Ascending aorta (tissue), 2 donors: ENCODE measurements at regions not wholly inside any gene's neighbourhood (a gene's known extent, or its start where the extent isn't known, plus 50 kb on each side); places are given as distances from the start of the nearest gene placed in this dataset.

Experiments used
- DNase-seq, 2 donors: peaks; one replicate each; pipeline ENCODE4 v3.0.0-alpha.2; 2019; ENCODE audit warnings: low spot score in 2 of 2
- H3K27ac ChIP-seq, 2 donors: fragments of 200-600 bp; sonication (generic); one replicate each; pipeline ENCODE4 v1.5.1; 2016 to 2017; ENCODE audit warnings: mild to moderate bottlenecking in 1 of 2
- H3K27me3 ChIP-seq: fragments of 200-600 bp; sonication (generic); one replicate; pipeline ENCODE4 v1.5.1; 2017
- H3K36me3 ChIP-seq, 2 donors: fragments of 200-600 bp; sonication (generic); one replicate each; pipeline ENCODE4 v1.5.1; 2016
- H3K4me1 ChIP-seq, 2 donors: fragments of 200-600 bp; sonication (generic); one replicate each; pipeline ENCODE4 v1.5.1; 2016 to 2017; ENCODE audit warnings: mild to moderate bottlenecking in 1 of 2
- H3K4me3 ChIP-seq, 2 donors: fragments of 200-600 bp; sonication (generic); one replicate each; pipeline ENCODE4 v1.5.1; 2016 to 2017; ENCODE audit warnings: mild to moderate bottlenecking in 1 of 2
- H3K9me3 ChIP-seq, 2 donors: fragments of 200-600 bp; sonication (generic); one replicate each; pipeline ENCODE4 v1.5.1; 2016
- intact Hi-C: fragments of 100-400 bp; cut with DNase I; formaldehyde crosslinking; loops from one replicate; pipeline ENCODE4 v1.15.1; 2023
- TF ChIP-seq, protein P1 (sequence below), 3 experiments: fragments of 200-600 bp in 2 of 3; fragments of 450-650 bp in 1 of 3; sonication (generic) in 2 of 3; IDR thresholded peaks; one replicate each; pipeline ENCODE4 v1.5.1; 2016 to 2019; ENCODE audit warnings: antibody characterized with exemption in 3 of 3, mild to moderate bottlenecking in 1 of 3, moderate library complexity in 1 of 3

DNA sequence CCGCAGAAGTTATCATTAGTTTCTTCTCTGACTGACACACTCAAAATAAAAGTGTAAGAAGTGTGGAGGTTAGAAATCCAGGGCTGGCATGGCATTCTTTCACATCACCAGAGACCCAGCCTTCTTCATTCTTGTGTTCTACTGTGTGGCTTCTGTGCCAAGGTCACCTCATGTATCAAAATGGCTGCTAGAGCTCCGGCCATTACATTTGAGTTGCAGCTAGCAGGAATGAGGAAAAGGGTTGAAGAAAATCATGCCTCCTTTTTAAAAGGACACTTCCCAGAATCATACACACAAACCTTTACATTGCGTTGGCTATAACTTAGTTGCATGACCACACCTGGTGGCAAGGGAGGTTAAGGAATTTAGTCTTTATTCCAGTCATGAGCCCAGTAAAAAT, 345.6 kb upstream of the PROK2 start:
- no peak overlapping the region for H3K27ac ChIP-seq
- H3K4me3 ChIP-seq, result no peak overlapping the region
- no peaks in the 10 kb centered on the region for H3K36me3 ChIP-seq
- DNase-seq, result no peak
- intact Hi-C loops, result no loop called here
- H3K27me3 ChIP-seq, result no peaks in the 10 kb centered on the region
- H3K4me1 ChIP-seq, result peaks cover 14 to 15% of the 10 kb centered on the region in 2 donors
- TF ChIP-seq, protein P1, sequence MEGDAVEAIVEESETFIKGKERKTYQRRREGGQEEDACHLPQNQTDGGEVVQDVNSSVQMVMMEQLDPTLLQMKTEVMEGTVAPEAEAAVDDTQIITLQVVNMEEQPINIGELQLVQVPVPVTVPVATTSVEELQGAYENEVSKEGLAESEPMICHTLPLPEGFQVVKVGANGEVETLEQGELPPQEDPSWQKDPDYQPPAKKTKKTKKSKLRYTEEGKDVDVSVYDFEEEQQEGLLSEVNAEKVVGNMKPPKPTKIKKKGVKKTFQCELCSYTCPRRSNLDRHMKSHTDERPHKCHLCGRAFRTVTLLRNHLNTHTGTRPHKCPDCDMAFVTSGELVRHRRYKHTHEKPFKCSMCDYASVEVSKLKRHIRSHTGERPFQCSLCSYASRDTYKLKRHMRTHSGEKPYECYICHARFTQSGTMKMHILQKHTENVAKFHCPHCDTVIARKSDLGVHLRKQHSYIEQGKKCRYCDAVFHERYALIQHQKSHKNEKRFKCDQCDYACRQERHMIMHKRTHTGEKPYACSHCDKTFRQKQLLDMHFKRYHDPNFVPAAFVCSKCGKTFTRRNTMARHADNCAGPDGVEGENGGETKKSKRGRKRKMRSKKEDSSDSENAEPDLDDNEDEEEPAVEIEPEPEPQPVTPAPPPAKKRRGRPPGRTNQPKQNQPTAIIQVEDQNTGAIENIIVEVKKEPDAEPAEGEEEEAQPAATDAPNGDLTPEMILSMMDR (IDR thresholded peaks at IDR 0.05), result no peak
- no peaks in the 10 kb centered on the region for H3K9me3 ChIP-seq

DNA sequence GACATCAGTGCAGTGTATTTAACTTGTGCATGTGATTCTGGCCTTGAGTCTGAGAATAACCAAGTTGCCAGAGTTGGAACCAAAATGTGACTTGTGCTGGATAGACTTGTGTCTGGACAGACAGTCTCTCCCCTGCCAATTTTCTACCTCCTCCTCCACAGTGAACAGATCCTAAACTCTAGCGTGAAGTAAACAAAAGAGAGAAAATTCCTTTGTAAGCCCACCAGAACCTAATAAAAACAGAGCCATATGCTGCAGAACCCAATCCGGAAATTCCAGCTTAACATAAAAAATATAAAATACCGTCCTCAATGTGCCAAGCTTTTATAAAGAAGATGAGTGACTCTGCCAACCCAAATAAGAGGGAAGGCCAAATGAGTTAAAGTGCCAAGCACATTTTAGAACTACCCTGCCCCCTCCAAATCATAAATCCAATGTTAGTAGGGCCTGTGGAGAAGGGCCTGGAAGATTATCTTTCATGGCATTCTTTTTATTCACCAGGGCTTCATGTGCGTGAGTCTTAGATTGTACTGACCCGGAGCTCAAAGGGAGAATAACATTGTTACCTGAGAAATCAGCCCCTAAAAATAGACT, 344.6 kb upstream of the PROK2 start:
- Histone ChIP-seq H3K36me3 (no peaks in the 10 kb centered on the region), H3K27me3 (no peaks in the 10 kb centered on the region), H3K4me3 (no peak overlapping the region), H3K27ac (peak overlapping the region; percentile 51 to 67), H3K4me1 (peaks cover 14 to 15% of the 10 kb centered on the region in 2 donors), H3K9me3 (no peaks in the 10 kb centered on the region)
- no peak for DNase-seq
- TF ChIP-seq, protein P1 (IDR thresholded peaks at IDR 0.05), result no peak
- intact Hi-C loops, result loop anchor here (2.0 kb wide), 1 partner anchor 25 kb away; no protein-coding TSS in a partner anchor

DNA sequence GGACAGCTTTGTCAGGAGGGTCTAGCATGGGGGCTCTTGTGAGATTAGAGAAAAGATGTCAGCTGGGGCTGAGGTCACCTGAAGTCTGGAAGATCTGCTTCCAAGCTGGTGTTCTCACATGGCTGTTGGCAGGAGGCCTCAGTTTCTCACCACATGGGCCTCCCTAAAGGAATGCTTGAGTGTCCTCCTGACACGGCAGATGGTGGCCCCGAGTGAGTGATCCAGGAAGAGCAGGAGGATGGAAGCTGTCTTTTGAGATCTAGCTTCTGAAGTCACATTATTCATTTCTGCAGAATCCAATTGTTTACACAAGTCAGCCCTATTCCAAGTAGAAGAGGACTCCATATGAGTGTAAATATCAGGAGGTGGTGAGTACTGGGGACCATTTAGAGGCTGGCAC, 344.0 kb upstream of the PROK2 start:
- intact Hi-C loops, result loop anchor here (2.0 kb wide), 1 partner anchor 26 kb away; no protein-coding TSS in a partner anchor
- peak overlapping the region; percentile 51 to 67 for H3K27ac ChIP-seq

DNA sequence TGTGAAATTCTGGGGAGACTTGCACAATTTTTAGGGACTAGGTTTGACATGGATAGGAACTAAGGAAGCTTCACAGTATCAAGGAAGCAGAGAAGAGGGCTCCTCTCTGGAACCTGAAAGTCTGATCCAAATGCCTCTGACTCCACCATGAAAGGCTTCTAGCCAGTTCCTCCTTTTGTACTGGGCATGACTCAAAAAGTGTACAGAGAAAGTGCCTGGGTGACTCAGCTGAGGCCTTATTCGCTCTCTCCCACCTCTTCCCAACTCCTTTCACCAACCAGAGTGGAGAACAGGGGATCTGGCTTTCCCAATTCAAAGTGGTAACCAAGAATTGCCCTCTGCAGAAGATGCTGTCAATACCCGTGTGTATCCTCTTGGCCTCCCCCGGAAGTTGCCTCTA, 342.9 kb upstream of the PROK2 start:
- peaks cover 19 to 25% of the 10 kb centered on the region in 2 donors for H3K4me1 ChIP-seq

More for the DNA sequence above, 344.0 kb upstream of the PROK2 start:
- H3K27me3 ChIP-seq, result no peaks in the 10 kb centered on the region
- no peaks in the 10 kb centered on the region for H3K9me3 ChIP-seq
- peaks cover 15 to 19% of the 10 kb centered on the region in 2 donors for H3K4me1 ChIP-seq
- no peaks in the 10 kb centered on the region for H3K36me3 ChIP-seq
- TF ChIP-seq, protein P1 (IDR thresholded peaks at IDR 0.05), result no peak
- no peak for DNase-seq
- H3K4me3 ChIP-seq, result no peak overlapping the region

DNA sequence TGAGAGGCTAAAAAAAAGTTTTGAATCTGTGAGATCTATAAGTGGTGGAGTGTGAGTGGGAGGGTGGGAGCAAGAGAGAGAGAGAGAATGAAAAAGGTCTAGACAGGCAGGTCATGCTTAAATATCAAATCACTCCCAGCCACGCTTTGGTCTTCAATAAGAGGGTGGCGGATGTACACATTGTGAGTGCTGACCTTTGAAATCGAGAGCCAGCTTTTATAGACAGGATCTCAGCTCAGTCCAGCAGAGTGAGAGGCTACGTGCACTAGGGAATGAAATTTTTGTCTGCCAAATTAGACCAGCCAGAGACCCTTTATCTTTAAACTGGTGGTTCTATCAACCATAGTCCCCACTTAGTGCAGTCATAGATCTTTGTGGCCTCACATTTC, 342.3 kb upstream of the PROK2 start:
- Histone ChIP-seq H3K9me3 (no peaks in the 10 kb centered on the region), H3K4me1 (peaks cover 19 to 25% of the 10 kb centered on the region in 2 donors), H3K27ac (no peak overlapping the region), H3K36me3 (no peaks in the 10 kb centered on the region), H3K4me3 (no peak overlapping the region), H3K27me3 (no peaks in the 10 kb centered on the region)
- TF ChIP-seq, protein P1 (IDR thresholded peaks at IDR 0.05), result no peak
- DNase-seq, result no peak
- intact Hi-C loops, result no loop called here

More for the DNA sequence above, 342.9 kb upstream of the PROK2 start:
- intact Hi-C loops, result loop anchor here (2.0 kb wide), 1 partner anchor 27 kb away; no protein-coding TSS in a partner anchor
- DNase-seq, result no peak
- no peak overlapping the region for H3K27ac ChIP-seq
- no peaks in the 10 kb centered on the region for H3K27me3 ChIP-seq
- no peaks in the 10 kb centered on the region for H3K9me3 ChIP-seq
- no peak overlapping the region for H3K4me3 ChIP-seq
- TF ChIP-seq, protein P1 (IDR thresholded peaks at IDR 0.05), result no peak
- no peaks in the 10 kb centered on the region for H3K36me3 ChIP-seq
